Activated T-helper 2 cell treated with anti-CD3 and anti-CD28 coated beads, Interferon-gamma antibody, Interleukin-2, Interleukin-4, amounts not matched to agents 10 μg/mL and 5 μg/mL and 100 μg/mL, durations not matched to agents 14 hours and 24 hours and 36 hours (primary cell): ENCODE measurements at regions not wholly inside any gene's neighbourhood (a gene's known extent, or its start where the extent isn't known, plus 50 kb on each side); places are given as distances from the start of the nearest gene placed in this dataset.
"Not testable (repeated sequence)": the region's sequence is repeated elsewhere in the genome, so short reads cannot be mapped to it uniquely, and the experiment has no call there.

Experiments
- DNase-seq: peaks from one replicate; pipeline ENCODE4 v3.0.0; 2021; ENCODE audit warnings: low spot score
- H3K27ac Mint-ChIP-seq: one replicate; pipeline ENCODE4 v1.8.0; 2021; ENCODE audit warnings: mixed read lengths
- H3K27me3 Mint-ChIP-seq: one replicate; pipeline ENCODE4 v1.8.0; 2021; ENCODE audit warnings: low read depth, mixed read lengths
- H3K36me3 Mint-ChIP-seq: one replicate; pipeline ENCODE4 v1.8.0; 2021; ENCODE audit warnings: low read depth, mixed read lengths
- H3K4me1 Mint-ChIP-seq: one replicate; pipeline ENCODE4 v1.8.0; 2021; ENCODE audit warnings: low read depth, mixed read lengths
- H3K4me3 Mint-ChIP-seq: one replicate; pipeline ENCODE4 v1.8.0; 2021; ENCODE audit warnings: low read depth, mild to moderate bottlenecking, moderate library complexity, mixed read lengths
- H3K9me3 Mint-ChIP-seq: one replicate; pipeline ENCODE4 v1.8.0; 2021; ENCODE audit warnings: mixed read lengths
- intact Hi-C: fragments of 100-400 bp; cut with micrococcal nuclease; formaldehyde crosslinking; loops from one replicate; pipeline ENCODE4 v1.15.1; 2023

- DNase-seq = no peak
- no peaks in the 10 kb centered on the region for H3K9me3 Mint-ChIP-seq
- H3K27ac Mint-ChIP-seq = no peak overlapping the region
- intact Hi-C loops = no loop called here
- no peak overlapping the region for H3K4me3 Mint-ChIP-seq
- H3K36me3 Mint-ChIP-seq = no peaks in the 10 kb centered on the region
- H3K4me1 Mint-ChIP-seq = no peaks in the 10 kb centered on the region
- peaks cover 2% of the 10 kb centered on the region for H3K27me3 Mint-ChIP-seq
Observed at GRCh38 chr6:139970591-139970991, 596.1 kb upstream of the CITED2 start.

- Mint-ChIP-seq H3K27me3 (no peaks in the 10 kb centered on the region), H3K9me3 (no peaks in the 10 kb centered on the region), H3K4me1 (no peaks in the 10 kb centered on the region), H3K4me3 (no peak overlapping the region), H3K27ac (no peak overlapping the region), H3K36me3 (no peaks in the 10 kb centered on the region)
- DNase-seq = no peak
- intact Hi-C loops = no loop called here
Observed at GRCh38 chr6:139967497-139967896, 593.0 kb upstream of the CITED2 start.

- no peak overlapping the region for H3K4me3 Mint-ChIP-seq
- intact Hi-C loops = no loop called here
- no peaks in the 10 kb centered on the region for H3K9me3 Mint-ChIP-seq
- H3K4me1 Mint-ChIP-seq = no peaks in the 10 kb centered on the region
- no peaks in the 10 kb centered on the region for H3K36me3 Mint-ChIP-seq
- no peak for DNase-seq
- no peaks in the 10 kb centered on the region for H3K27me3 Mint-ChIP-seq
- no peak overlapping the region for H3K27ac Mint-ChIP-seq
Observed at GRCh38 chr6:139965393-139965792, 590.9 kb upstream of the CITED2 start.

GRCh38 chr6:139964737-139965136, 590.3 kb upstream of the CITED2 start:
- no peaks in the 10 kb centered on the region for H3K9me3 Mint-ChIP-seq
- no peak for DNase-seq
- no peak overlapping the region for H3K4me3 Mint-ChIP-seq
- intact Hi-C loops = no loop called here
- H3K4me1 Mint-ChIP-seq = no peaks in the 10 kb centered on the region
- H3K36me3 Mint-ChIP-seq = no peaks in the 10 kb centered on the region
- no peak overlapping the region for H3K27ac Mint-ChIP-seq
- H3K27me3 Mint-ChIP-seq = no peaks in the 10 kb centered on the region

GRCh38 chr6:139962654-139963347, 588.4 kb upstream of the CITED2 start:
- Mint-ChIP-seq H3K4me3 (no peak overlapping the region), H3K27ac (no peak overlapping the region), H3K4me1 (no peaks in the 10 kb centered on the region), H3K27me3 (no peaks in the 10 kb centered on the region), H3K9me3 (no peaks in the 10 kb centered on the region), H3K36me3 (no peaks in the 10 kb centered on the region)
- DNase-seq = no peak
- intact Hi-C loops = no loop called here

- DNase-seq = no peak
- H3K27me3 Mint-ChIP-seq = no peaks in the 10 kb centered on the region
- intact Hi-C loops = no loop called here
- no peak overlapping the region for H3K27ac Mint-ChIP-seq
- H3K9me3 Mint-ChIP-seq = no peaks in the 10 kb centered on the region
- no peaks in the 10 kb centered on the region for H3K4me1 Mint-ChIP-seq
- H3K36me3 Mint-ChIP-seq = no peaks in the 10 kb centered on the region
- no peak overlapping the region for H3K4me3 Mint-ChIP-seq
Observed at GRCh38 chr6:139961190-139961589, 586.7 kb upstream of the CITED2 start.

GRCh38 chr6:139960671-139961070, 586.2 kb upstream of the CITED2 start:
- Mint-ChIP-seq H3K27me3 (no peaks in the 10 kb centered on the region), H3K36me3 (no peaks in the 10 kb centered on the region), H3K9me3 (no peaks in the 10 kb centered on the region), H3K4me3 (no peak overlapping the region), H3K4me1 (no peaks in the 10 kb centered on the region), H3K27ac (no peak overlapping the region)
- no peak for DNase-seq
- intact Hi-C loops = no loop called here

GRCh38 chr6:139955366-139956155, 581.1 kb upstream of the CITED2 start:
- no peaks in the 10 kb centered on the region for H3K9me3 Mint-ChIP-seq
- no peaks in the 10 kb centered on the region for H3K27me3 Mint-ChIP-seq
- intact Hi-C loops = no loop called here
- no peak overlapping the region for H3K4me3 Mint-ChIP-seq
- no peak for DNase-seq
- H3K36me3 Mint-ChIP-seq = no peaks in the 10 kb centered on the region
- no peaks in the 10 kb centered on the region for H3K4me1 Mint-ChIP-seq
- no peak overlapping the region for H3K27ac Mint-ChIP-seq

GRCh38 chr6:139954463-139955071, 580.1 kb upstream of the CITED2 start:
- intact Hi-C loops = no loop called here
- Mint-ChIP-seq H3K27me3 (no peaks in the 10 kb centered on the region), H3K36me3 (no peaks in the 10 kb centered on the region), H3K4me1 (no peaks in the 10 kb centered on the region), H3K4me3 (no peak overlapping the region), H3K9me3 (no peaks in the 10 kb centered on the region), H3K27ac (no peak overlapping the region)
- no peak for DNase-seq

- intact Hi-C loops, H3K4me3 Mint-ChIP-seq, H3K27me3 Mint-ChIP-seq, H3K9me3 Mint-ChIP-seq, H3K4me1 Mint-ChIP-seq, H3K27ac Mint-ChIP-seq, H3K36me3 Mint-ChIP-seq, DNase-seq: not testable (repeated sequence)
Observed at GRCh38 chr6:139953780-139954179, 579.3 kb upstream of the CITED2 start.

- Mint-ChIP-seq H3K4me3 (no peak overlapping the region), H3K36me3 (no peaks in the 10 kb centered on the region), H3K27ac (no peak overlapping the region), H3K9me3 (no peaks in the 10 kb centered on the region), H3K4me1 (no peaks in the 10 kb centered on the region), H3K27me3 (no peaks in the 10 kb centered on the region)
- intact Hi-C loops = no loop called here
- DNase-seq = no peak
Observed at GRCh38 chr6:139951172-139951571, 576.7 kb upstream of the CITED2 start.

GRCh38 chr6:139944976-139945375, 570.5 kb upstream of the CITED2 start:
- H3K9me3 Mint-ChIP-seq = no peaks in the 10 kb centered on the region
- DNase-seq = no peak
- H3K36me3 Mint-ChIP-seq = no peaks in the 10 kb centered on the region
- H3K27me3 Mint-ChIP-seq = peaks cover 2% of the 10 kb centered on the region
- H3K4me1 Mint-ChIP-seq = peaks cover 5% of the 10 kb centered on the region
- intact Hi-C loops = no loop called here
- no peak overlapping the region for H3K27ac Mint-ChIP-seq
- H3K4me3 Mint-ChIP-seq = no peak overlapping the region

GRCh38 chr6:139944131-139944530, 569.7 kb upstream of the CITED2 start:
- no peak overlapping the region for H3K4me3 Mint-ChIP-seq
- peaks cover 5% of the 10 kb centered on the region for H3K4me1 Mint-ChIP-seq
- H3K27me3 Mint-ChIP-seq = peaks cover 2% of the 10 kb centered on the region
- no peaks in the 10 kb centered on the region for H3K36me3 Mint-ChIP-seq
- no peak overlapping the region for H3K27ac Mint-ChIP-seq
- intact Hi-C loops = no loop called here
- no peak for DNase-seq
- H3K9me3 Mint-ChIP-seq = no peaks in the 10 kb centered on the region
